Panc1 (cell line): ENCODE measurements at regions not wholly inside any gene's neighbourhood (a gene's known extent, or its start where the extent isn't known, plus 50 kb on each side); places are given as distances from the start of the nearest gene placed in this dataset.

Experiments used
- ATAC-seq: fragments of 200-7000 bp; cut with Tn5 transposase; 2 replicates; pipeline ENCODE4 v1.9.1; 2020; ENCODE audit warnings: mild to moderate bottlenecking, moderate library complexity
- BruUV-seq: library from RNA; stranded (reverse); fragments of 400-500 nt; replicated peaks from 2 replicates; lab custom pipeline; 2021; lab: Mats Ljungman, UMichigan
- CTCF ChIA-PET: fragments of 300-600 bp; sonication (Branson Sonifier 250); formaldehyde crosslinking; loops from one replicate; lab custom pipeline; 2022; ENCODE audit warnings: antibody characterized with exemption; lab: Charles Lee
- POLR2A ChIA-PET: fragments of 300-600 bp; sonication (Branson Sonifier 250); formaldehyde crosslinking; loops from one replicate; lab custom pipeline; 2022; ENCODE audit warnings: antibody characterized with exemption; lab: Charles Lee
- DNase-seq: peaks from one replicate; pipeline ENCODE4 v3.0.0-alpha.2; 2010; ENCODE audit warnings: low read depth, low spot score
- H3K27ac ChIP-seq: 2 replicates; pipeline ENCODE4 v1.5.1; 2011; ENCODE audit warnings: mild to moderate bottlenecking, low read length, inconsistent platforms
- H3K27me3 ChIP-seq: fragments of 200-500 bp; sonication (Bioruptor generic); 2 replicates; pipeline ENCODE4 v1.6.0; 2014; ENCODE audit warnings: low read length, inconsistent platforms; ENCODE audit not compliant: control insufficient read depth, insufficient read depth
- H3K36me3 ChIP-seq: fragments of 200-500 bp; sonication (Bioruptor generic); 2 replicates; pipeline ENCODE4 v1.5.1; 2014; ENCODE audit warnings: inconsistent platforms, mild to moderate bottlenecking, low read length, moderate library complexity; ENCODE audit not compliant: control insufficient read depth, insufficient read depth
- H3K4me1 ChIP-seq: 2 replicates; pipeline ENCODE4 v1.5.1; 2011; ENCODE audit warnings: inconsistent platforms, mild to moderate bottlenecking, low read length, moderate library complexity; ENCODE audit not compliant: control insufficient read depth, insufficient read depth
- H3K4me3 ChIP-seq, 2 experiments: 2 replicates each; pipeline ENCODE4 v1.5.1; 2011 to 2012; ENCODE audit warnings: low read depth in 2 of 2, low read length in 2 of 2, mild to moderate bottlenecking in 2 of 2, inconsistent platforms in 1 of 2, moderate library complexity in 1 of 2
- H3K9me3 ChIP-seq: fragments of 200-500 bp; sonication (Bioruptor generic); 2 replicates; pipeline ENCODE4 v1.5.1; 2014; ENCODE audit warnings: low read depth, mild to moderate bottlenecking, inconsistent platforms, low read length, moderate library complexity; ENCODE audit not compliant: control insufficient read depth, insufficient read depth
- POLR2AphosphoS5 ChIP-seq: IDR thresholded peaks from 2 replicates; pipeline ENCODE4 v1.6.1; 2012; ENCODE audit warnings: mild to moderate bottlenecking, low read depth, low read length, moderate library complexity
- SIN3A ChIP-seq: IDR thresholded peaks from 2 replicates; pipeline ENCODE4 v1.6.1; 2012; ENCODE audit warnings: low read depth, mild to moderate bottlenecking, low read length, moderate library complexity, borderline replicate concordance; ENCODE audit not compliant: insufficient read depth
- TCF7L2 ChIP-seq: IDR thresholded peaks from 2 replicates; pipeline ENCODE4 v1.6.1; 2011; ENCODE audit warnings: mild to moderate bottlenecking, low read depth, low read length, inconsistent platforms
- in situ Hi-C: cut with HindIII; loops from 2 replicates; pipeline ENCODE4 v1.10.0; 2016; ENCODE audit warnings: low sequenced_read_pairs, low pct_unique_long_range_greater_than_20kb
- intact Hi-C: fragments of 100-400 bp; cut with micrococcal nuclease; formaldehyde crosslinking; loops from one replicate; pipeline ENCODE4 v1.10.0; 2022; ENCODE audit not compliant: unreplicated experiment
- TF ChIP-seq, protein P1 (sequence below), 2 experiments: IDR thresholded peaks; 2 replicates each; pipeline ENCODE4 v1.6.1; 2011 to 2012; ENCODE audit warnings: low read depth in 2 of 2, control low read depth in 1 of 2, low read length in 1 of 2, mild to moderate bottlenecking in 1 of 2, moderate library complexity in 1 of 2; ENCODE audit not compliant: insufficient read depth in 1 of 2
- TF ChIP-seq, protein P2 (sequence below): fragments of 450-650 bp; IDR thresholded peaks from 2 replicates; pipeline ENCODE4 v1.5.1; 2017; ENCODE audit warnings: mild to moderate bottlenecking

DNA sequence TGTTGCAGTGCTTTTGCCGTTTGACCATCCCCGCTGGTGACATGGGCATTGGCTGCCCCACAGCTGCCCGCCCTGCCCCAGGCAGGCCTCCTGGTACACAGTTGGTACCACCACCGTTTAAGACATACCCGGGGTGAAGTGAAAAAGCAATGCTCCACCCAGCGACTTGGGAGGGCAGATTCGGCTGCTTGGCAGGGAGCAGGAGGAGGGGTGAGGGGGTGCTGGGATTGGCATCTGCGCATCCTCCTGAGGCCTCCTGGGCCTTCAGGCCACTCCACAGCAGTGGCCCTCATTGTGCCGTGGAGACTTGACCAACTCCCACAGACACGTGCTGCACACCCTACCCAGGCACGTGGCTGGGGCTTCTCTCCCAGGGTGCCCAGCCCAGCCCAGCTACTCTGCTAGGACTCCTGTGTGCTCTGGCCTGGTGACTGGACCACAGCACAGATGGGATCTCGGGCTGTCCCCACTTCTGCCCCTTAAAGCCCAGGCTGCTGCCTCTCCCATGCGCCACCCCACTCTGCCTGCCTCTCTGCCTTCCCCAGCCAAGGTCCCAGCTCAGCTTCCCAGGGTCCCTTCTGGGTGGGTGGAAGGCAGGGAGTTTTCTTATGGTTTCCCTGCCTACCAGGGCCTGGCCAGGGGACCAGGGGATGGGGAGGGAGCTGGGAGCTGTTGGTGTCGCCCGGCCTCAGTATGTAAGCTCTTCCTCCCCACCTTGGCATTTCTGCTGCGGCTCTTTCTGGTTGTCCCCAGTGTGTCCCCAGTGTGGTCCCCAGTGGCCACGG lies 157.0 kb upstream of the HS6ST1 start:
- intact Hi-C loops (no loop called here), in situ Hi-C loops (no loop called here)
- H3K4me3 ChIP-seq: no peak overlapping the region
- no peak for ATAC-seq
- no peak for TF ChIP-seq SIN3A
- TF ChIP-seq POLR2AphosphoS5: no peak
- TF ChIP-seq TCF7L2: no peak
- TF ChIP-seq, protein P1, sequence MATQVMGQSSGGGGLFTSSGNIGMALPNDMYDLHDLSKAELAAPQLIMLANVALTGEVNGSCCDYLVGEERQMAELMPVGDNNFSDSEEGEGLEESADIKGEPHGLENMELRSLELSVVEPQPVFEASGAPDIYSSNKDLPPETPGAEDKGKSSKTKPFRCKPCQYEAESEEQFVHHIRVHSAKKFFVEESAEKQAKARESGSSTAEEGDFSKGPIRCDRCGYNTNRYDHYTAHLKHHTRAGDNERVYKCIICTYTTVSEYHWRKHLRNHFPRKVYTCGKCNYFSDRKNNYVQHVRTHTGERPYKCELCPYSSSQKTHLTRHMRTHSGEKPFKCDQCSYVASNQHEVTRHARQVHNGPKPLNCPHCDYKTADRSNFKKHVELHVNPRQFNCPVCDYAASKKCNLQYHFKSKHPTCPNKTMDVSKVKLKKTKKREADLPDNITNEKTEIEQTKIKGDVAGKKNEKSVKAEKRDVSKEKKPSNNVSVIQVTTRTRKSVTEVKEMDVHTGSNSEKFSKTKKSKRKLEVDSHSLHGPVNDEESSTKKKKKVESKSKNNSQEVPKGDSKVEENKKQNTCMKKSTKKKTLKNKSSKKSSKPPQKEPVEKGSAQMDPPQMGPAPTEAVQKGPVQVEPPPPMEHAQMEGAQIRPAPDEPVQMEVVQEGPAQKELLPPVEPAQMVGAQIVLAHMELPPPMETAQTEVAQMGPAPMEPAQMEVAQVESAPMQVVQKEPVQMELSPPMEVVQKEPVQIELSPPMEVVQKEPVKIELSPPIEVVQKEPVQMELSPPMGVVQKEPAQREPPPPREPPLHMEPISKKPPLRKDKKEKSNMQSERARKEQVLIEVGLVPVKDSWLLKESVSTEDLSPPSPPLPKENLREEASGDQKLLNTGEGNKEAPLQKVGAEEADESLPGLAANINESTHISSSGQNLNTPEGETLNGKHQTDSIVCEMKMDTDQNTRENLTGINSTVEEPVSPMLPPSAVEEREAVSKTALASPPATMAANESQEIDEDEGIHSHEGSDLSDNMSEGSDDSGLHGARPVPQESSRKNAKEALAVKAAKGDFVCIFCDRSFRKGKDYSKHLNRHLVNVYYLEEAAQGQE (IDR thresholded peaks at IDR 0.05; ENCODE audit: insufficient read depth in 1 of 2, low read depth in 2 of 2, low read length in 1 of 2): no peak
- TF ChIP-seq, protein P2, sequence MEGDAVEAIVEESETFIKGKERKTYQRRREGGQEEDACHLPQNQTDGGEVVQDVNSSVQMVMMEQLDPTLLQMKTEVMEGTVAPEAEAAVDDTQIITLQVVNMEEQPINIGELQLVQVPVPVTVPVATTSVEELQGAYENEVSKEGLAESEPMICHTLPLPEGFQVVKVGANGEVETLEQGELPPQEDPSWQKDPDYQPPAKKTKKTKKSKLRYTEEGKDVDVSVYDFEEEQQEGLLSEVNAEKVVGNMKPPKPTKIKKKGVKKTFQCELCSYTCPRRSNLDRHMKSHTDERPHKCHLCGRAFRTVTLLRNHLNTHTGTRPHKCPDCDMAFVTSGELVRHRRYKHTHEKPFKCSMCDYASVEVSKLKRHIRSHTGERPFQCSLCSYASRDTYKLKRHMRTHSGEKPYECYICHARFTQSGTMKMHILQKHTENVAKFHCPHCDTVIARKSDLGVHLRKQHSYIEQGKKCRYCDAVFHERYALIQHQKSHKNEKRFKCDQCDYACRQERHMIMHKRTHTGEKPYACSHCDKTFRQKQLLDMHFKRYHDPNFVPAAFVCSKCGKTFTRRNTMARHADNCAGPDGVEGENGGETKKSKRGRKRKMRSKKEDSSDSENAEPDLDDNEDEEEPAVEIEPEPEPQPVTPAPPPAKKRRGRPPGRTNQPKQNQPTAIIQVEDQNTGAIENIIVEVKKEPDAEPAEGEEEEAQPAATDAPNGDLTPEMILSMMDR: no peak
- no peaks in the 10 kb centered on the region for H3K4me1 ChIP-seq
- CTCF ChIA-PET: no interaction called here
- H3K36me3 ChIP-seq: no peaks in the 10 kb centered on the region
- POLR2A ChIA-PET: no interaction called here
- H3K27ac ChIP-seq: no peak overlapping the region
- 0 out of 2 replicates have a peak, but pooled peaks cover 3% of the 10 kb centered on the region for H3K27me3 ChIP-seq
- BruUV-seq: no TSS peak
- no peaks in the 10 kb centered on the region for H3K9me3 ChIP-seq
- no peak for DNase-seq

DNA sequence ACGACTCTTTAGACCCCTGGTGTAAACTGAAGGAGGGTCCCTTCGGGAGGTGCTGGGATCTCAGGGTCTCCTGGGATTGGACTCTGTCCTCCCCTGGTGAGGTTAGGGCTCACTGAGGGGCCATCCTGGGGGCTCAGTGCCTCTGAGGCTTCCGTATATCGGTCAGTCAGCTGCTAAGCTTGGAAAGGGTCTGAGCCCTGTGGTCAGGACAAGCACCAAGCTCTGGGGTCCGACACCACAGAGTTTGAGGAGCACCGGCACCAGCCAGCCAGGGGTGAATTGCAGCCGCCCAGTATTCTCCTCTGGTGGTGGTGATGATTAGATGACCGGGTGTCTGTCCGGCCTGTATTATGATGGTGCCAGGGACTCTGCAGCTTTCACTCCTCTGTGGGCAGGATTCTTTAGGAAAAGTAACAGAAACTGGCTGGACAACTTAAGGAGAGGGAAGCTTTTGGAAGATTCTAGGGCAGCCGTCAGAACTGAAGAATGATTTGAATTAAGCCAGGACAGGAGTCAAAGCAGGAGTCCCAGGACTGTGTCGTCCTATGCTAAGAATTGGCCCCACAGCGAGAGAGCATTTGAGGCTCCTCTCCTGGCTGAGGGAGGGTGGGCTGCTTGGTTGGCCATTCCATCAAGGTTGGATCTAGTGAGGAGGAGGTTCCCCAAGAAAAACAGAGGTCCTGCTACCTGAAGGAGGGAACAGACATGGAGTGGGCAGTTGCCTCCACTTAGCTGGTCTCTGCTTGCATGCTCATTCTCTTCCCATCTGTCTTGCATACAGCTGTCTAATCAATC lies 158.6 kb upstream of the HS6ST1 start:
- CTCF ChIA-PET: no interaction called here
- ATAC-seq (no peak), DNase-seq (no peak)
- Histone ChIP-seq H3K4me3 (no peak overlapping the region), H3K4me1 (no peaks in the 10 kb centered on the region), H3K9me3 (no peaks in the 10 kb centered on the region), H3K36me3 (no peaks in the 10 kb centered on the region), H3K27me3 (0 out of 2 replicates have a peak, but pooled peaks cover 3% of the 10 kb centered on the region), H3K27ac (no peak overlapping the region)
- in situ Hi-C loops: no loop called here
- TF ChIP-seq, protein P2: no peak
- no peak for TF ChIP-seq POLR2AphosphoS5
- intact Hi-C loops: no loop called here
- BruUV-seq: no TSS peak
- POLR2A ChIA-PET: no interaction called here
